HUES6 (cell line): ENCODE measurements at regions not wholly inside any gene's neighbourhood (a gene's known extent, or its start where the extent isn't known, plus 50 kb on each side); places are given as distances from the start of the nearest gene placed in this dataset.
"Not testable (repeated sequence)": the region's sequence is repeated elsewhere in the genome, so short reads cannot be mapped to it uniquely, and the experiment has no call there.

Experiments
- H3K27ac ChIP-seq: 2 replicates; pipeline ENCODE4 v1.7.0; 2013; ENCODE audit warnings: low read depth, mild to moderate bottlenecking, low read length, inconsistent platforms
- H3K27me3 ChIP-seq: 2 replicates; pipeline ENCODE4 v1.6.1; 2013; ENCODE audit warnings: low read length; ENCODE audit not compliant: control insufficient read depth, insufficient read depth
- H3K36me3 ChIP-seq: 2 replicates; pipeline ENCODE4 v1.6.1; 2013; ENCODE audit warnings: low read length; ENCODE audit not compliant: control insufficient read depth, insufficient read depth
- H3K4me1 ChIP-seq: 2 replicates; pipeline ENCODE4 v1.6.1; 2013; ENCODE audit warnings: low read length; ENCODE audit not compliant: control insufficient read depth, insufficient read depth
- H3K4me3 ChIP-seq: 2 replicates; pipeline ENCODE4 v1.5.1; 2013; ENCODE audit warnings: low read depth, low read length
- H3K9ac ChIP-seq: one replicate; pipeline ENCODE4 v1.6.1; 2013; ENCODE audit warnings: mild to moderate bottlenecking, low read length
- H3K9me3 ChIP-seq: 2 replicates; pipeline ENCODE4 v1.6.1; 2013; ENCODE audit warnings: low read depth, low read length; ENCODE audit not compliant: control insufficient read depth, insufficient read depth

DNA sequence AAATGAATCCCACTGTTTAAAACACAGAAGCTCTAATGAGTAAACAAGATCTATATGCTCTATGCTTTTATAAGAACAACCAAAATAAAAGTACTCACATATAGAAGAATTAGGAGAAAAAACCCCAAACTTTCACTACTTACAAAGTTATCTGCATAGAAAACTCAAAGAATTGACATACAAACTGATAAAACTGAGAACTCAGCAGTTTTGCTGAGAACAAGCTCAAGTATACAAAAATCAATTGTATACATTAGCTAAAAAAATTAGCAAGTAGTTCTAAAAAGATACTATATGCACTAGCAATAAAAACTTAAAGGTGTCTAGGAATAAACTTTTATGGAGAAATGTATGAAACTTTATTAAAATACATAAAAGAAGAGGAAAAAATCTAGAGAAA lies 186.2 kb upstream of the KAZN start:
- H3K4me1 ChIP-seq, result peaks cover 4% of the 10 kb centered on the region; the same call in 1 of the 2 replicates
- H3K4me3 ChIP-seq, result no peak overlapping the region
- H3K9me3 ChIP-seq, result no peaks in the 10 kb centered on the region
- H3K27me3 ChIP-seq, result no peaks in the 10 kb centered on the region
- no peak overlapping the region for H3K9ac ChIP-seq
- H3K36me3 ChIP-seq, result no peaks in the 10 kb centered on the region
- H3K27ac ChIP-seq, result no peak overlapping the region

DNA sequence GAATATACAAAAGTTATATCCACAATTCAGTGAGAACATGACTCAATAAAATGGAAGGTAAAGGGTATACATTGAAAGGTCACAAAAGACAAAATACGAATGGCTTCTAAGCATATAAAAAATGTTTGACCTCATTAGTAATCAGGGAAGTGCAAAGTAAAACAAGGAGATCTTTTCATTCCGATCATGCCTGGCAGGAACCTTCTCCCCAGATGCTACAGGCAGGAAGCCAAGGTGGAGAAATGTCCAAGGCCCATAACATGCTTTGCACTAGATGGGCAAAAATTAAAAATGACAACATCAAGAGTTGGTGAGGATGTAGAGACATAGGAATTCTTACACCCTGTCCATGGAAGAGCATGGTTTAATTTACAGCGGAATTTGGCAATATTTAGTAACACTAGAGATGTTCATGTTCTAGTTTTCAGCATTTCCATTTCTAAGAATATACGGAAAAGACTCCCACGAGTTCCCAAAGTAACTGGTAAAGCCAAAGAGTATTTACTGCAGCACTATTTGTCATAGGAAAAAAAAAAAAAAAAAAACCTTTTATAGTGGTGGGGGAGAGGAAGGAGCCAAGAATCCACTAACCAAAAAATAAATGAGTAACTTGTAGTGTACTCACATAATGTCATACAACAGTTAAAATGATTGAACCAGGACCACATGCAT lies 184.5 kb upstream of the KAZN start:
- Histone ChIP-seq H3K9me3 (no peaks in the 10 kb centered on the region), H3K9ac (no peak overlapping the region), H3K4me3 (no peak overlapping the region), H3K36me3 (no peaks in the 10 kb centered on the region), H3K4me1 (peaks cover 4% of the 10 kb centered on the region; the same call in 1 of the 2 replicates), H3K27ac (no peak overlapping the region), H3K27me3 (no peaks in the 10 kb centered on the region)

DNA sequence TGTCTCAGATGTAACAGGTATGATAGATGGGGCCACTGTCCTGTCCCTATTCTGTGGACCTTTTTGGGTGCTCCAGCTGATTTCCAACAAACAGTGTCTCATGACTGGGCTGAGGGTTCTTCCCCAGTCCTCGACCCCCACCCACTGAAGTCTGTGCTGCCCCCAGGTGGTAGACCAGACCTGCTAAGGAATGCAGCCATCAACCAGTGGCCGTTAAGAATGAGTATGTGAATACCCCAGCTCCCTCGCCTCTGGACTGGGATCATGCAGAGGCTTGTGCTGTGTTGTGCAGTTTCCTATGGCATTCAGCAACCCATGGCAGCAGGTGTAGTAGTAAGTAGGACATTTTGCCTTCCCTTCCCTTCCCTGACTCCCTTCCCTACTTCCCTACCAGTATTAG lies 183.1 kb upstream of the KAZN start:
- Histone ChIP-seq H3K27me3 (no peaks in the 10 kb centered on the region), H3K9ac (no peak overlapping the region), H3K9me3 (peaks cover 2% of the 10 kb centered on the region; the same call in 1 of the 2 replicates), H3K4me1 (peaks cover 4% of the 10 kb centered on the region; the same call in 1 of the 2 replicates), H3K27ac (no peak overlapping the region), H3K36me3 (no peaks in the 10 kb centered on the region), H3K4me3 (no peak overlapping the region)

GRCh38 chr1:14419778-14420218 lies 178.7 kb upstream of the KAZN start:
- H3K27me3 ChIP-seq, H3K4me1 ChIP-seq, H3K9me3 ChIP-seq, H3K27ac ChIP-seq, H3K9ac ChIP-seq, H3K36me3 ChIP-seq, H3K4me3 ChIP-seq: not testable (repeated sequence)

DNA sequence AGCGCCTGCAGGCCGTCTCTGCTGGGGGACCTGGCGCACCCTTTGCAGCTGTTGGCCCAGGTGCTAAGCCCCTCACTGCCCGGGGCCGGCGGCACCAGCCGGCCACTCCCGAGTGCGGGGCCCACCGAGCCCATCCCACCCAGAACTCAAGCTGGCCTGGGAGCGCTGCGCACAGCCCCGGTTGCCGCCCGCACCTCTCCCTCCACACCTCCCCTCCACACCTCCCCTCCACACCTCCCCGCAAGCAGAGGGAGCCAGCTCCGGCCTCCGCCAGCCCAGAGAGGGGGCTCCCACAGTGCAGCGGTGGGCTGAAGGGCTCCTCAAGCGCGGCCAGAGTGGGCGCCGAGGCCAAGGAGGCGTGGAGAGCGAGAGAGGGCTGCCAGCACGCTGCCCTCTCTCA lies 177.8 kb upstream of the KAZN start:
- Histone ChIP-seq H3K27ac (no peak overlapping the region), H3K9ac (no peak overlapping the region)

GRCh38 chr1:14421295-14421976 lies 177.0 kb upstream of the KAZN start:
- Histone ChIP-seq H3K27me3 (no peaks in the 10 kb centered on the region; the same call in 1 of the 2 replicates), H3K4me3 (no peak overlapping the region), H3K27ac (no peak overlapping the region), H3K36me3 (no peaks in the 10 kb centered on the region), H3K9me3 (peaks cover 2% of the 10 kb centered on the region; the same call in 1 of the 2 replicates), H3K9ac (no peak overlapping the region), H3K4me1 (no peaks in the 10 kb centered on the region)

More for the DNA sequence above, 177.8 kb upstream of the KAZN start:
- H3K4me3 ChIP-seq, result no peak overlapping the region
- H3K27me3 ChIP-seq, result no peaks in the 10 kb centered on the region; the same call in 1 of the 2 replicates
- no peaks in the 10 kb centered on the region for H3K36me3 ChIP-seq
- H3K4me1 ChIP-seq, result peaks cover 1% of the 10 kb centered on the region; the same call in 1 of the 2 replicates
- H3K9me3 ChIP-seq, result peaks cover 2% of the 10 kb centered on the region; the same call in 1 of the 2 replicates

- Histone ChIP-seq H3K4me3 (no peak overlapping the region), H3K4me1 (no peaks in the 10 kb centered on the region), H3K9me3 (peaks cover 2% of the 10 kb centered on the region; the same call in 1 of the 2 replicates), H3K27ac (no peak overlapping the region), H3K36me3 (no peaks in the 10 kb centered on the region), H3K27me3 (peaks cover 5% of the 10 kb centered on the region; the same call in 1 of the 2 replicates), H3K9ac (no peak overlapping the region)
Observed at GRCh38 chr1:14421977-14422609, 176.4 kb upstream of the KAZN start.

- H3K9me3 ChIP-seq, result peaks cover 2% of the 10 kb centered on the region; the same call in 1 of the 2 replicates
- no peak overlapping the region for H3K27ac ChIP-seq
- H3K4me1 ChIP-seq, result no peaks in the 10 kb centered on the region
- H3K9ac ChIP-seq, result no peak overlapping the region
- H3K4me3 ChIP-seq, result no peak overlapping the region
- H3K27me3 ChIP-seq, result peaks cover 9% of the 10 kb centered on the region; the same call in 1 of the 2 replicates
- no peaks in the 10 kb centered on the region for H3K36me3 ChIP-seq
Observed at GRCh38 chr1:14424325-14425002, 174.0 kb upstream of the KAZN start.

GRCh38 chr1:14426854-14427253 lies 171.6 kb upstream of the KAZN start:
- Histone ChIP-seq H3K4me3 (no peak overlapping the region), H3K9ac (no peak overlapping the region), H3K36me3 (no peaks in the 10 kb centered on the region), H3K9me3 (no peaks in the 10 kb centered on the region), H3K27ac (no peak overlapping the region), H3K4me1 (no peaks in the 10 kb centered on the region), H3K27me3 (peaks cover 28% of the 10 kb centered on the region)

DNA sequence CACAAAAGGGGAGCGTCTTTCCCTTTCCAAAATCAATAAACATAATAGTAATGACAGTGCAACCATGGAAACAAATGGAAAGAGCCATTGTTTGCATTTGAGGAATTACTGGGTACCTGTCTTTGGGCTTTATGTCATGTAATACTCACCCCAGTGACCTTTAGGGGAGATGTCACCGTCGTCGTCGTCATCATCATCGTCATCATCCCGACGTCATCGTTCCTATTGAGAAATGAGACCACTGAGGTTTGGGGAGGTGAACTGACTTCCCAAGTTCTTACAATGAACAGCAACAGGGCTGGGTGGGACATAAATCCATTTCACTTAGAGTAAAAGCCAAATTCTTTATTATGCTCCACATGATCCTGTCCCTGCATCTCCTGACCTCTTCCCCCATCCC lies 168.9 kb upstream of the KAZN start:
- no peaks in the 10 kb centered on the region for H3K9me3 ChIP-seq
- no peak overlapping the region for H3K4me3 ChIP-seq
- H3K27ac ChIP-seq, result no peak overlapping the region
- H3K36me3 ChIP-seq, result no peaks in the 10 kb centered on the region
- H3K27me3 ChIP-seq, result peaks cover 33% of the 10 kb centered on the region
- no peaks in the 10 kb centered on the region for H3K4me1 ChIP-seq
- H3K9ac ChIP-seq, result no peak overlapping the region
